ENCODE measurements at regions not wholly inside any gene's neighbourhood (a gene's known extent, or its start where the extent isn't known, plus 50 kb on each side); places are given as distances from the start of the nearest gene placed in this dataset.

DNA sequence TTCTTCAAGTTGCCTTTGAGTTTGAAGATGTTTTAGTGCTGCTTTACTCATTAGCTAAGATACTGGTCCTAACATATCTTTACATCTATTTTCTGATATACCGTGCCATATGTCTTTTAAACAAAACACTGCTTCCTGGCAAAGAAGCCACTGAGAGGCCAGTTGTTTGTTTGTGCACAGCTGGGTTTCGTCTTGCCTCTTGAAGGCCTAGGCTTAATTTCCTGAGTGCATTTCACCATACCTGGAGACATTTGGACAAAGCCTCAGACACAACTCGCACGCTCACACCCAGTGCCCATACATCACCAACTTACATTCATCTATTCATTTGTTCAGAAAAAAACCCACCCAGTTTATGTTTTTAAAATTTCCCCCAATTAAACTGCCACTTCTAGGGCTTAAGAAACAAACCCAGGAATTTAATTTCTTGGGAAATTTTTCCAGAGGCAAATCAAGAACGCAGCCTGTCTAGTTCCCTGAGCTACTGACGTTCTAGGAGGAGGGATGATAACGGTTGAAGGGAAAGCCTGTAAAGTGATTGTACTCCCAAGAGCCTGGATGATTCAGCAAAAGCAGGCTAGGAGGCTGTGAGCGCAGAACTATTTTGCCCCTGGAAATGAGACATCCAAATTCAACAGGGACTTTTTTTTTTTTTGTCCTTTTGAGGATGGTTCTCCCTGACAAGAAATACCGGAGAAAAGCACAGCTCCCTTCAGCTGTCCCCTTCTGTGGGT is 77.7 kb downstream of the OLIG3 start:
- TF ChIP-seq, protein P1, sequence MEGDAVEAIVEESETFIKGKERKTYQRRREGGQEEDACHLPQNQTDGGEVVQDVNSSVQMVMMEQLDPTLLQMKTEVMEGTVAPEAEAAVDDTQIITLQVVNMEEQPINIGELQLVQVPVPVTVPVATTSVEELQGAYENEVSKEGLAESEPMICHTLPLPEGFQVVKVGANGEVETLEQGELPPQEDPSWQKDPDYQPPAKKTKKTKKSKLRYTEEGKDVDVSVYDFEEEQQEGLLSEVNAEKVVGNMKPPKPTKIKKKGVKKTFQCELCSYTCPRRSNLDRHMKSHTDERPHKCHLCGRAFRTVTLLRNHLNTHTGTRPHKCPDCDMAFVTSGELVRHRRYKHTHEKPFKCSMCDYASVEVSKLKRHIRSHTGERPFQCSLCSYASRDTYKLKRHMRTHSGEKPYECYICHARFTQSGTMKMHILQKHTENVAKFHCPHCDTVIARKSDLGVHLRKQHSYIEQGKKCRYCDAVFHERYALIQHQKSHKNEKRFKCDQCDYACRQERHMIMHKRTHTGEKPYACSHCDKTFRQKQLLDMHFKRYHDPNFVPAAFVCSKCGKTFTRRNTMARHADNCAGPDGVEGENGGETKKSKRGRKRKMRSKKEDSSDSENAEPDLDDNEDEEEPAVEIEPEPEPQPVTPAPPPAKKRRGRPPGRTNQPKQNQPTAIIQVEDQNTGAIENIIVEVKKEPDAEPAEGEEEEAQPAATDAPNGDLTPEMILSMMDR (IDR thresholded peaks at IDR 0.05): no peak
- no peak for TF ChIP-seq POLR2A (IDR thresholded peaks at IDR 0.05)

Data from esophagus squamous epithelium (tissue), 4 donors.